ENCODE measurements at regions not wholly inside any gene's neighbourhood (a gene's known extent, or its start where the extent isn't known, plus 50 kb on each side); places are given as distances from the start of the nearest gene placed in this dataset.

DNA sequence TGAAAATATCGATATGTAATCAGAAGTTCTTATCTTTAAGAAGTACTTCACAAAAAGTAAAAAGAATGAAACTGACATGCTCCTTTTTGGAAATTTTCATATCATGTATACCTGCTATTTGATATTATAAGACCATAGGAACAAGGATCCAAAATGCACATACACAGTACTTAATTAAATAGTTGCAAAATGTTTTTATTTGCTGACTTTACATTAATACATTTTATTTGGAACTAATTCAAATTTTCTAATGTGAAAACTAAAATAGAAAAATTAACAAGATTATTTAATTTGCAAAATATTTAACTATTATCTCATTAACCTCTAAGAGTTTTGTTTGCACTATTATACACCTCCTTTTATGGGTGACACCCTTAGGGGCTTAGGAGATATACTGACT is 155.0 kb downstream of the TRAM1L1 start:
- intact Hi-C loops (cut with DNase I): no loop called here
- H3K4me3 ChIP-seq: no peak overlapping the region

GRCh38 chr4:116926631-116927295 is 158.6 kb downstream of the TRAM1L1 start:
- H3K27me3 ChIP-seq: peaks cover 0 to 5% of the 10 kb centered on the region in 2 donors
- no peaks in the 10 kb centered on the region for H3K9me3 ChIP-seq
- no peak overlapping the region for H3K4me3 ChIP-seq
- 82 to 88% methylated on average over 2 of the region's 2 CpGs for WGBS, 2 donors
- H3K4me1 ChIP-seq: peaks cover 7% of the 10 kb centered on the region
- TF ChIP-seq POLR2A (IDR thresholded peaks at IDR 0.05): no peak
- TF ChIP-seq, protein P1, sequence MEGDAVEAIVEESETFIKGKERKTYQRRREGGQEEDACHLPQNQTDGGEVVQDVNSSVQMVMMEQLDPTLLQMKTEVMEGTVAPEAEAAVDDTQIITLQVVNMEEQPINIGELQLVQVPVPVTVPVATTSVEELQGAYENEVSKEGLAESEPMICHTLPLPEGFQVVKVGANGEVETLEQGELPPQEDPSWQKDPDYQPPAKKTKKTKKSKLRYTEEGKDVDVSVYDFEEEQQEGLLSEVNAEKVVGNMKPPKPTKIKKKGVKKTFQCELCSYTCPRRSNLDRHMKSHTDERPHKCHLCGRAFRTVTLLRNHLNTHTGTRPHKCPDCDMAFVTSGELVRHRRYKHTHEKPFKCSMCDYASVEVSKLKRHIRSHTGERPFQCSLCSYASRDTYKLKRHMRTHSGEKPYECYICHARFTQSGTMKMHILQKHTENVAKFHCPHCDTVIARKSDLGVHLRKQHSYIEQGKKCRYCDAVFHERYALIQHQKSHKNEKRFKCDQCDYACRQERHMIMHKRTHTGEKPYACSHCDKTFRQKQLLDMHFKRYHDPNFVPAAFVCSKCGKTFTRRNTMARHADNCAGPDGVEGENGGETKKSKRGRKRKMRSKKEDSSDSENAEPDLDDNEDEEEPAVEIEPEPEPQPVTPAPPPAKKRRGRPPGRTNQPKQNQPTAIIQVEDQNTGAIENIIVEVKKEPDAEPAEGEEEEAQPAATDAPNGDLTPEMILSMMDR (IDR thresholded peaks at IDR 0.05): peak in 1 of 7 experiments; percentile 4
- no peak for DNase-seq
- intact Hi-C loops (cut with DNase I): no loop called here
- no peak overlapping the region for H3K27ac ChIP-seq
- no peaks in the 10 kb centered on the region for H3K36me3 ChIP-seq (replicated peaks in 1 of 2; ENCODE audit: insufficient read depth in 1 of 2, low read depth in 2 of 2)
- peak; percentile 15 for ATAC-seq

More for the DNA sequence above, 155.0 kb downstream of the TRAM1L1 start:
- H3K4me1 ChIP-seq: peaks cover 7% of the 10 kb centered on the region
- no peaks in the 10 kb centered on the region for H3K27me3 ChIP-seq
- ATAC-seq: no peak
- no peak overlapping the region for H3K27ac ChIP-seq
- DNase-seq: no peak
- H3K36me3 ChIP-seq (replicated peaks in 1 of 2; ENCODE audit: insufficient read depth in 1 of 2, low read depth in 2 of 2): no peaks in the 10 kb centered on the region
- H3K9me3 ChIP-seq: no peaks in the 10 kb centered on the region
- 62 to 65% methylated on average over 1 of the region's 1 CpG for WGBS, 2 donors
- TF ChIP-seq, protein P1 (IDR thresholded peaks at IDR 0.05): no peak
- no peak for TF ChIP-seq POLR2A (IDR thresholded peaks at IDR 0.05)

- Histone ChIP-seq H3K4me1 (peaks cover 7% of the 10 kb centered on the region), H3K27ac (no peak overlapping the region), H3K27me3 (peaks cover 0 to 5% of the 10 kb centered on the region in 2 donors), H3K36me3 (replicated peaks in 1 of 2; ENCODE audit: insufficient read depth in 1 of 2, low read depth in 2 of 2) (no peaks in the 10 kb centered on the region), H3K9me3 (no peaks in the 10 kb centered on the region), H3K4me3 (no peak overlapping the region)
- DNase-seq (peak; percentile 12 to 49 (median 16)), ATAC-seq (peak; percentile 64)
- 6 to 7% methylated on average over 10 to 51 of the region's 51 CpGs for WGBS, 2 donors
- TF ChIP-seq POLR2A (IDR thresholded peaks at IDR 0.05): no peak
- intact Hi-C loops (cut with DNase I): no loop called here
Measured at GRCh38 chr4:116925900-116926457, 159.4 kb downstream of the TRAM1L1 start.

DNA sequence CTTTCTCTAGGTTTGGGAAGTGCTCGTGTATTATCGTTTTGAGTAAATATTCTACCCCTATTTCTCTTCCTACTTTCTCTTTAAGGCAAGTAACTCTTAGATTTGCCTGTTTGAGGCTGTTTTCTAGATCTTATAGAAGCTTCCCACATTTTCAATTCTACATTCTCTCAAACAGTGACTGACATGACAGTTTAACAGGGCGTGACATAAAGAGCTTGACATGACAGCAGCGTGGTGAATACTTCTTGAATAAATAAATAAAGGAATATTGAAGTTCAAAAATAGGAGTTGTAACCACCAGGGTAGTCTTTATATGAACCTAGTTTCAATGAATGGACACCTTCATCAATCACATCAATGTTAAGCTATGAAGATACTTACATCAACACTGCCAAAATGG is 162.0 kb downstream of the TRAM1L1 start:
- H3K27ac ChIP-seq: no peak overlapping the region
- H3K4me1 ChIP-seq: peaks cover 7% of the 10 kb centered on the region
- ATAC-seq: no peak
- intact Hi-C loops (cut with DNase I): no loop called here
- no peak for DNase-seq
- no peaks in the 10 kb centered on the region for H3K9me3 ChIP-seq
- H3K4me3 ChIP-seq: no peak overlapping the region
- TF ChIP-seq, protein P1 (IDR thresholded peaks at IDR 0.05): no peak
- TF ChIP-seq POLR2A (IDR thresholded peaks at IDR 0.05): no peak
- peaks cover 0 to 5% of the 10 kb centered on the region in 2 donors for H3K27me3 ChIP-seq
- 66 to 72% methylated on average over 4 of the region's 4 CpGs for WGBS, 2 donors
- no peaks in the 10 kb centered on the region for H3K36me3 ChIP-seq (replicated peaks in 1 of 2; ENCODE audit: insufficient read depth in 1 of 2, low read depth in 2 of 2)

GRCh38 chr4:116913451-116913850 is 171.9 kb downstream of the TRAM1L1 start:
- DNase-seq (no peak), ATAC-seq (no peak)
- no peak overlapping the region for H3K27ac ChIP-seq
- intact Hi-C loops (cut with DNase I): no loop called here
- TF ChIP-seq, protein P1 (IDR thresholded peaks at IDR 0.05): no peak
- TF ChIP-seq POLR2A (IDR thresholded peaks at IDR 0.05): no peak
- no peak overlapping the region for H3K4me3 ChIP-seq
- 46 to 73% methylated on average over 1 of the region's 1 CpG for WGBS, 2 donors
- no peaks in the 10 kb centered on the region for H3K4me1 ChIP-seq
- no peaks in the 10 kb centered on the region for H3K36me3 ChIP-seq (replicated peaks in 1 of 2; ENCODE audit: insufficient read depth in 1 of 2, low read depth in 2 of 2)
- no peaks in the 10 kb centered on the region for H3K9me3 ChIP-seq
- no peaks in the 10 kb centered on the region for H3K27me3 ChIP-seq
